Mesenchymal stem cell (in vitro differentiated cells and primary cell): ENCODE measurements at regions not wholly inside any gene's neighbourhood (a gene's known extent, or its start where the extent isn't known, plus 50 kb on each side); places are given as distances from the start of the nearest gene placed in this dataset.

ENCODE experiments used
- DNase-seq: peaks from one replicate; pipeline ENCODE4 v3.0.0-alpha.2; 2013
- H2AFZ ChIP-seq: one replicate; pipeline ENCODE4 v1.6.1; 2013; ENCODE audit warnings: low read depth, mild to moderate bottlenecking, control low read depth, inconsistent platforms, low read length, moderate library complexity
- H2AK5ac ChIP-seq: 2 replicates; pipeline ENCODE4 v1.6.1; 2013; ENCODE audit warnings: low read length, moderate library complexity, mild to moderate bottlenecking, inconsistent platforms; ENCODE audit not compliant: severe bottlenecking
- H2BK120ac ChIP-seq: one replicate; pipeline ENCODE4 v1.6.1; 2013; ENCODE audit warnings: low read depth, mild to moderate bottlenecking, inconsistent platforms, low read length, moderate library complexity
- H2BK12ac ChIP-seq, 2 experiments: one replicate each; pipeline ENCODE4 v1.6.1; 2013; ENCODE audit warnings: inconsistent platforms in 2 of 2, low read length in 2 of 2, mild to moderate bottlenecking in 2 of 2, moderate library complexity in 2 of 2, control low read depth in 1 of 2
- H2BK15ac ChIP-seq: one replicate; pipeline ENCODE4 v1.6.1; 2013; ENCODE audit warnings: mild to moderate bottlenecking, low read depth, inconsistent platforms; ENCODE audit not compliant: poor library complexity, severe bottlenecking
- H2BK5ac ChIP-seq: 2 replicates; pipeline ENCODE4 v1.6.1; 2013; ENCODE audit warnings: low read depth, mild to moderate bottlenecking, low read length, control low read depth, inconsistent platforms; ENCODE audit not compliant: poor library complexity, severe bottlenecking
- H3K14ac ChIP-seq, 2 experiments: one replicate each; pipeline ENCODE4 v1.6.1; 2013; ENCODE audit warnings: inconsistent platforms in 2 of 2, low read length in 2 of 2, control low read depth in 1 of 2, mild to moderate bottlenecking in 1 of 2, moderate library complexity in 1 of 2
- H3K18ac ChIP-seq, 2 experiments: one replicate each; pipeline ENCODE4 v1.6.1; 2013; ENCODE audit warnings: inconsistent platforms in 2 of 2, low read length in 2 of 2, control low read depth in 1 of 2, low read depth in 1 of 2, mild to moderate bottlenecking in 1 of 2
- H3K23ac ChIP-seq, 2 experiments: one replicate each; pipeline ENCODE4 v1.6.1; 2013; ENCODE audit warnings: inconsistent platforms in 2 of 2, low read length in 2 of 2, mild to moderate bottlenecking in 2 of 2, moderate library complexity in 2 of 2, control low read depth in 1 of 2
- H3K27ac ChIP-seq: 2 replicates; pipeline ENCODE4 v1.5.1; 2013; ENCODE audit warnings: mild to moderate bottlenecking, moderate library complexity, low read length, control low read depth, inconsistent platforms; ENCODE audit not compliant: poor library complexity, severe bottlenecking
- H3K27me3 ChIP-seq, 2 experiments: 2 replicates each; pipeline versions ENCODE4 v1.6.1 to v1.7.0; 2013; ENCODE audit warnings: low read length in 2 of 2, mild to moderate bottlenecking in 2 of 2, moderate library complexity in 2 of 2, control low read depth in 1 of 2, inconsistent platforms in 1 of 2; ENCODE audit not compliant: control insufficient read depth in 1 of 2, insufficient read depth in 1 of 2
- H3K36me3 ChIP-seq, 2 experiments: 2 replicates each; pipeline versions ENCODE4 v1.6.1 to v1.7.0; 2013; ENCODE audit warnings: low read length in 2 of 2, control low read depth in 1 of 2, inconsistent platforms in 1 of 2, low read depth in 1 of 2, mild to moderate bottlenecking in 1 of 2; ENCODE audit not compliant: insufficient read depth in 2 of 2, control insufficient read depth in 1 of 2
- H3K4ac ChIP-seq, 2 experiments: one replicate each; pipeline ENCODE4 v1.6.1; 2013; ENCODE audit warnings: inconsistent platforms in 2 of 2, low read length in 2 of 2, mild to moderate bottlenecking in 2 of 2, moderate library complexity in 2 of 2, control low read depth in 1 of 2, low read depth in 1 of 2
- H3K4me1 ChIP-seq: 2 replicates; pipeline ENCODE4 v1.6.1; 2013; ENCODE audit warnings: low read depth, low read length, control low read depth; ENCODE audit not compliant: control insufficient read depth, insufficient read depth
- H3K4me2 ChIP-seq: 2 replicates; pipeline ENCODE4 v1.6.1; 2013; ENCODE audit warnings: low read length, mild to moderate bottlenecking, inconsistent platforms; ENCODE audit not compliant: poor library complexity, severe bottlenecking
- H3K4me3 ChIP-seq, 2 experiments: 2 replicates each; pipeline versions ENCODE4 v1.5.1 to v1.7.0; 2013; ENCODE audit warnings: low read length in 2 of 2, mild to moderate bottlenecking in 2 of 2, control low read depth in 1 of 2, low read depth in 1 of 2; ENCODE audit not compliant: insufficient read depth in 1 of 2
- H3K79me1 ChIP-seq: replicated peaks from 2 replicates; pipeline ENCODE4 v1.6.1; 2013; ENCODE audit warnings: mild to moderate bottlenecking, control low read depth, low read length, inconsistent platforms; ENCODE audit not compliant: poor library complexity, severe bottlenecking
- H3K9ac ChIP-seq: 2 replicates; pipeline ENCODE4 v1.7.0; 2013; ENCODE audit warnings: mild to moderate bottlenecking, low read length, moderate library complexity
- H3K9me3 ChIP-seq: 2 replicates; pipeline ENCODE4 v1.7.0; 2013; ENCODE audit warnings: mild to moderate bottlenecking, low read length; ENCODE audit not compliant: control insufficient read depth
- H4K8ac ChIP-seq: one replicate; pipeline ENCODE4 v1.6.1; 2013; ENCODE audit warnings: inconsistent platforms, mild to moderate bottlenecking, low read length, moderate library complexity
- H4K91ac ChIP-seq: one replicate; pipeline ENCODE4 v1.6.1; 2013; ENCODE audit warnings: mild to moderate bottlenecking, low read length, inconsistent platforms
- WGBS: methylation state at CpG from one replicate; pipeline ENCODE4 v1.1.7; 2013; ENCODE audit warnings: mixed read lengths; 5-methylcytosine and 5-hydroxymethylcytosine counted together

GRCh38 chr1:59223198-59223597 lies 73.7 kb upstream of the FGGY start:
- Histone ChIP-seq H3K27me3 (no peaks in the 10 kb centered on the region), H2AK5ac (peak overlapping the region; percentile 91), H2BK15ac (no peak overlapping the region), H3K9ac (no peak overlapping the region), H4K8ac (no peak overlapping the region), H3K18ac (no peak overlapping the region), H3K36me3 (no peaks in the 10 kb centered on the region), H3K14ac (no peak overlapping the region), H4K91ac (no peak overlapping the region), H2BK5ac (no peak overlapping the region), H3K79me1 (no peaks in the 10 kb centered on the region), H3K4ac (no peak overlapping the region), H2AFZ (no peak overlapping the region), H3K27ac (peak overlapping the region; percentile 44), H2BK120ac (no peak overlapping the region), H3K23ac (no peak overlapping the region), H3K9me3 (no peaks in the 10 kb centered on the region), H3K4me2 (no peak overlapping the region), H3K4me3 (no peak overlapping the region), H3K4me1 (peaks cover 15% of the 10 kb centered on the region), H2BK12ac (peak overlapping the region in 1 of 2 experiments; percentile 15)
- no peak for DNase-seq
- 80% methylated on average over 2 of the region's 2 CpGs for whole genome bisulfite sequencing

- Histone ChIP-seq H3K79me1 (no peaks in the 10 kb centered on the region), H2AK5ac (peak overlapping the region; percentile 40), H4K91ac (no peak overlapping the region), H2BK15ac (no peak overlapping the region), H3K4me1 (peaks cover 15% of the 10 kb centered on the region), H3K4ac (no peak overlapping the region), H3K9me3 (no peaks in the 10 kb centered on the region), H3K27ac (no peak overlapping the region), H3K9ac (no peak overlapping the region), H3K18ac (peak overlapping the region in 1 of 2 experiments; percentile 2), H3K14ac (no peak overlapping the region), H2BK12ac (no peak overlapping the region), H3K23ac (no peak overlapping the region), H2BK5ac (no peak overlapping the region), H3K36me3 (no peaks in the 10 kb centered on the region), H2AFZ (no peak overlapping the region), H2BK120ac (no peak overlapping the region), H4K8ac (no peak overlapping the region), H3K4me2 (no peak overlapping the region), H3K4me3 (no peak overlapping the region), H3K27me3 (no peaks in the 10 kb centered on the region)
- 32% methylated on average over 3 of the region's 3 CpGs for WGBS
- DNase-seq, result no peak
Measured at GRCh38 chr1:59223989-59224634, 72.8 kb upstream of the FGGY start.

- Histone ChIP-seq H3K4ac (no peak overlapping the region), H3K23ac (no peak overlapping the region), H2AFZ (no peak overlapping the region), H4K91ac (no peak overlapping the region), H3K18ac (no peak overlapping the region), H2BK120ac (no peak overlapping the region), H3K4me3 (no peak overlapping the region), H3K9ac (no peak overlapping the region), H3K27ac (no peak overlapping the region), H2BK15ac (no peak overlapping the region), H3K27me3 (no peaks in the 10 kb centered on the region), H2BK5ac (no peak overlapping the region), H3K9me3 (no peaks in the 10 kb centered on the region), H3K4me1 (peaks cover 9% of the 10 kb centered on the region), H3K14ac (no peak overlapping the region), H3K4me2 (no peak overlapping the region), H2BK12ac (no peak overlapping the region), H3K36me3 (no peaks in the 10 kb centered on the region), H2AK5ac (peak overlapping the region; percentile 73), H3K79me1 (no peaks in the 10 kb centered on the region), H4K8ac (no peak overlapping the region)
- no peak for DNase-seq
- WGBS, result 71% methylated on average over 2 of the region's 2 CpGs
Measured at GRCh38 chr1:59225594-59226316, 71.1 kb upstream of the FGGY start.

- H3K4ac ChIP-seq, result no peak overlapping the region
- H3K27me3 ChIP-seq, result no peaks in the 10 kb centered on the region
- peak overlapping the region; percentile 44 for H3K27ac ChIP-seq
- H2BK12ac ChIP-seq, result peak overlapping the region in 1 of 2 experiments; percentile 84
- no peak overlapping the region for H3K18ac ChIP-seq
- H4K91ac ChIP-seq, result no peak overlapping the region
- no peak overlapping the region for H2BK15ac ChIP-seq
- no peaks in the 10 kb centered on the region for H3K9me3 ChIP-seq
- peaks cover 5% of the 10 kb centered on the region for H3K4me1 ChIP-seq
- H3K36me3 ChIP-seq, result no peaks in the 10 kb centered on the region
- no peaks in the 10 kb centered on the region for H3K79me1 ChIP-seq
- no peak overlapping the region for H2BK120ac ChIP-seq
- peak overlapping the region; percentile 49 for H3K9ac ChIP-seq
- no peak overlapping the region for H3K14ac ChIP-seq
- H4K8ac ChIP-seq, result no peak overlapping the region
- no peak overlapping the region for H3K4me3 ChIP-seq
- no peak overlapping the region for H2AFZ ChIP-seq
- H2AK5ac ChIP-seq, result no peak overlapping the region
- H3K4me2 ChIP-seq, result no peak overlapping the region
- peak; percentile 78 for DNase-seq
- no peak overlapping the region for H3K23ac ChIP-seq
- H2BK5ac ChIP-seq, result no peak overlapping the region
Measured at GRCh38 chr1:59229138-59229537, 67.8 kb upstream of the FGGY start.
